HEK293 (cell line): ENCODE measurements at regions not wholly inside any gene's neighbourhood (a gene's known extent, or its start where the extent isn't known, plus 50 kb on each side); places are given as distances from the start of the nearest gene placed in this dataset.

Source experiments
- CTCF ChIA-PET: fragments of 350-600 bp; formaldehyde crosslinking; extraction: SDS; loops from one replicate; lab custom pipeline; 2021; ENCODE audit warnings: antibody characterized with exemption; lab: Yijun Ruan, JAX
- POLR2A ChIA-PET: fragments of 300-600 bp; formaldehyde crosslinking; extraction: SDS; loops from one replicate; lab custom pipeline; 2020; ENCODE audit warnings: antibody characterized with exemption, inconsistent platforms; lab: Yijun Ruan, JAX
- H3K27ac ChIP-seq: fragments of 200-500 bp; sonication (Bioruptor generic); 2 replicates; pipeline ENCODE4 v1.5.1; 2014; ENCODE audit warnings: low read depth, low read length, control low read depth, inconsistent platforms; ENCODE audit errors: extremely low read depth
- H3K36me3 ChIP-seq, 2 experiments: fragments of 200-500 bp in 1 of 2; sonication (Bioruptor generic) in 1 of 2; 1 replicate in 1 of 2; 2 replicates in 1 of 2; pipeline ENCODE4 v1.5.1; 2014 to 2017; ENCODE audit warnings: inconsistent platforms in 2 of 2, low read length in 2 of 2; ENCODE audit not compliant: control insufficient read depth in 2 of 2, insufficient read depth in 1 of 2
- H3K4me1 ChIP-seq: fragments of 200-500 bp; sonication (Bioruptor generic); 2 replicates; pipeline ENCODE4 v1.5.1; 2014; ENCODE audit warnings: mild to moderate bottlenecking, low read length, inconsistent platforms; ENCODE audit not compliant: control insufficient read depth, insufficient read depth
- H3K4me3 ChIP-seq: 2 replicates; pipeline ENCODE4 v1.5.1; 2011; ENCODE audit warnings: low read depth, mild to moderate bottlenecking, control low read depth, low read length, moderate library complexity
- H3K9me3 ChIP-seq: fragments of 200-500 bp; sonication (Bioruptor generic); 2 replicates; pipeline ENCODE4 v1.5.1; 2014; ENCODE audit warnings: low read depth, low read length, inconsistent platforms; ENCODE audit not compliant: control insufficient read depth, insufficient read depth
- ATF2 ChIP-seq: fragments of 450-650 bp; formaldehyde crosslinking; IDR thresholded peaks from 2 replicates; pipeline ENCODE4 v1.5.1; 2016; ENCODE audit warnings: missing biosample characterization, missing genetic modification characterization, low read depth
- BCL11A ChIP-seq: fragments of 450-650 bp; formaldehyde crosslinking; IDR thresholded peaks from 2 replicates; pipeline ENCODE4 v1.5.1; 2016; ENCODE audit warnings: low read depth, missing biosample characterization, missing genetic modification characterization
- GLIS1 ChIP-seq: fragments of 450-650 bp; formaldehyde crosslinking; IDR thresholded peaks from 2 replicates; pipeline ENCODE4 v1.5.1; 2016; ENCODE audit warnings: missing biosample characterization, missing genetic modification characterization
- HOXD13 ChIP-seq: sonication (generic); formaldehyde crosslinking; IDR thresholded peaks from 2 replicates; pipeline ENCODE4 v1.8.0; 2022; ENCODE audit warnings: missing genetic modification reagents, borderline replicate concordance
- PRDM2 ChIP-seq: fragments of 450-650 bp; formaldehyde crosslinking; IDR thresholded peaks from 2 replicates; pipeline ENCODE4 v1.5.1; 2016; ENCODE audit warnings: missing biosample characterization, missing genetic modification characterization, borderline replicate concordance
- ZBTB49 ChIP-seq: fragments of 450-650 bp; formaldehyde crosslinking; IDR thresholded peaks from 2 replicates; pipeline ENCODE4 v1.5.1; 2016; ENCODE audit warnings: missing biosample characterization, missing genetic modification characterization, low read depth
- ZNF133 ChIP-seq: fragments of 450-650 bp; formaldehyde crosslinking; IDR thresholded peaks from 2 replicates; pipeline ENCODE4 v1.5.1; 2016; ENCODE audit warnings: missing biosample characterization, missing genetic modification characterization
- ZNF223 ChIP-seq: fragments of 450-650 bp; formaldehyde crosslinking; IDR thresholded peaks from 2 replicates; pipeline ENCODE4 v1.5.1; 2016; ENCODE audit warnings: missing biosample characterization, missing genetic modification characterization
- ZNF248 ChIP-seq: fragments of 450-650 bp; formaldehyde crosslinking; IDR thresholded peaks from 2 replicates; pipeline ENCODE4 v1.5.1; 2017; ENCODE audit warnings: missing biosample characterization, missing genetic modification characterization
- ZNF26 ChIP-seq: fragments of 450-650 bp; formaldehyde crosslinking; IDR thresholded peaks from 2 replicates; pipeline ENCODE4 v1.5.1; 2016; ENCODE audit warnings: missing biosample characterization, missing genetic modification characterization
- ZNF354C ChIP-seq: fragments of 450-650 bp; formaldehyde crosslinking; IDR thresholded peaks from 2 replicates; pipeline ENCODE4 v1.5.1; 2016; ENCODE audit warnings: missing biosample characterization, missing genetic modification characterization, low read depth, borderline replicate concordance
- ZNF423 ChIP-seq: fragments of 450-650 bp; formaldehyde crosslinking; IDR thresholded peaks from 2 replicates; pipeline ENCODE4 v1.5.1; 2016; ENCODE audit warnings: missing biosample characterization, missing genetic modification characterization
- ZNF514 ChIP-seq: fragments of 450-650 bp; formaldehyde crosslinking; IDR thresholded peaks from 2 replicates; pipeline ENCODE4 v1.5.1; 2016; ENCODE audit warnings: missing biosample characterization, missing genetic modification characterization
- ZNF639 ChIP-seq: fragments of 450-650 bp; formaldehyde crosslinking; IDR thresholded peaks from 2 replicates; pipeline ENCODE4 v1.5.1; 2016; ENCODE audit warnings: missing biosample characterization, missing genetic modification characterization
- ZNF658 ChIP-seq: fragments of 450-650 bp; formaldehyde crosslinking; IDR thresholded peaks from 2 replicates; pipeline ENCODE4; 2016; ENCODE audit warnings: missing biosample characterization, missing genetic modification characterization
- ZNF76 ChIP-seq: fragments of 450-650 bp; formaldehyde crosslinking; IDR thresholded peaks from 2 replicates; pipeline ENCODE4; 2016; ENCODE audit warnings: low read depth, missing biosample characterization, missing genetic modification characterization, borderline replicate concordance

- TF ChIP-seq ZNF248 (no peak), BCL11A (tag by site-specific recombination) (no peak), HOXD13 (CRISPR knock-in tag) (no peak)
Observed at GRCh38 chr22:22034469-22035132, 52.0 kb upstream of the TOP3B start (continued).

- no peak for TF ChIP-seq ZNF423
- H3K27ac ChIP-seq = no peak overlapping the region
- ChIA-PET POLR2A (no interaction called here), CTCF (interaction anchor here (1.1 to 7.3 kb wide), 3 partner anchors 26 to 202 kb away, joined by 3 to 35 read pairs (median 3); no protein-coding TSS in a partner anchor)
- H3K4me1 ChIP-seq = no peaks in the 10 kb centered on the region
- no peaks in the 10 kb centered on the region for H3K9me3 ChIP-seq
- no peak overlapping the region for H3K4me3 ChIP-seq
- no peaks in the 10 kb centered on the region for H3K36me3 ChIP-seq
Observed at GRCh38 chr22:22033803-22034468, 51.3 kb upstream of the TOP3B start.

- Histone ChIP-seq H3K36me3 (no peaks in the 10 kb centered on the region), H3K9me3 (no peaks in the 10 kb centered on the region), H3K27ac (no peak overlapping the region), H3K4me1 (no peaks in the 10 kb centered on the region), H3K4me3 (no peak overlapping the region)
- CTCF ChIA-PET = interaction anchor here (1.1 to 7.3 kb wide), 3 partner anchors 27 to 202 kb away, joined by 3 to 35 read pairs (median 3); no protein-coding TSS in a partner anchor
- POLR2A ChIA-PET = no interaction called here
- TF ChIP-seq ZNF26 (tag by site-specific recombination) (no peak), ZNF354C (tag by site-specific recombination) (no peak), ZNF514 (tag by site-specific recombination) (no peak), ZNF133 (tag by site-specific recombination) (no peak), ZNF658 (tag by site-specific recombination) (no peak), ZBTB49 (tag by site-specific recombination) (no peak), ATF2 (tag by site-specific recombination) (peak; percentile 75), ZNF76 (tag by site-specific recombination) (no peak), GLIS1 (tag by site-specific recombination) (peak; percentile 56; the same call in 1 of the 2 replicates), ZNF639 (tag by site-specific recombination) (no peak), PRDM2 (tag by site-specific recombination) (no peak), ZNF223 (tag by site-specific recombination) (no peak)
Observed at GRCh38 chr22:22032906-22033802, 50.6 kb upstream of the TOP3B start.
